GM18909 (cell line): ENCODE measurements at regions not wholly inside any gene's neighbourhood (a gene's known extent, or its start where the extent isn't known, plus 50 kb on each side); places are given as distances from the start of the nearest gene placed in this dataset.

Experiments used
- ATAC-seq: cut with Tn5 transposase; IDR thresholded peaks from one replicate; pipeline ENCODE4 v1.9.1; 2021; ENCODE audit warnings: mild to moderate bottlenecking; ENCODE audit not compliant: unreplicated experiment, poor library complexity

DNA sequence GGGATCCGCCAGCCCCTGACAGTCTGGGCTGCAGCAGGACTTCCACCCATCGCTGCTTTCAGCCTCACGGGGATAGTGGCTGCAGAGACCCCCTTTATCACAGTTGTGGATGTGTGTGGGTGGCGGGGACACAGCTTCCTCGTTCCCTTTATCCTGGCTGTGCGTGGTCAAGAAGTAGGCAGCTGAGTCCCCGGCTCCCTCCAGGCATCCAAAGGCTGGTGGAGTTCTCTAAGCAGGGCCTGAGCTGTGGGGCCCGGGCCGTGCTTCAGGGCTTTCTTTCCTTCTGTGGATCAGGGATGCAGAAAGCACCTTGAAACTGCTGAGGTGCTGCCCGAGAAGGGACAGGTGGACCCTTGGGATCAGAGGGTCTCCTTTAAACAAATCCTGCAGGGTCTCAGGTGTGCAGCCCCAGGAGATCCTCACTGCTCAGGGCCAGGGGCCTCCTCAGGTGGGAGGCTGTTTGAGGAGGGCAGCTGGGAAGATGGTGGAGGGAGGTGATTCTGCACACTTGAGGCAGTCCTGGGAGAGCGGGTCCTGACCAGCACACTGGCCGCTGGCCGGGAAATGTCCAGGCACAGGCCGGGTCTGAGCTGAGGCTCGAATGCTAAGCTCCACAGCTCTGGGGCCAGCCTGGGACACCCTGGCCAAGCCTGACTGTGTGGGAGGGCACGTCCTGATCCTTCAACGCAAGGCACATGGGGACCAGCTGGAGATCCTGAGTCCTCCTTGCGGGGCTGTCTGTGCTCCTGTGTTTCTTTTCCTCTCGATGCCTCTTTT lies 1024.3 kb downstream of the BRD1 start:
- ATAC-seq: no peak

DNA sequence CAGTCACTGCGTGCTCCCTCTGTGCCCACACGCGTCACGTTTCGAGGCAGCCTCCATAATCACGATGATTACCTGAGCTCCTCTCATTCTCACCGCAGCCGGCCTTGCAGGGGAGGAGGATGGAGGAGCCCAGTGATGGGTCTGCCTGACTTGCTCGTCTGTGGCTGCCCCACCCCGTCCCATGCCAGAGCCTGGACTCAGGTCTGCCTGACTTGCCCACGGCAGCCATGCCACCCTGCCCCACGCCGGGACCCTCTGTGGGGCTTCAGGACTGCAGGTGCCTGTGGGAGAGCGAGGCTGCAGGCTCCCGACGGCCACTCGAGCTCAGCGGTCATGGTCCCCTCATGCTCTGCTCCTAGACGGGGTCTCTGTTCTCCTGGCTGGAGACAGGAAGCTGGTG lies 1025.1 kb downstream of the BRD1 start:
- no peak for ATAC-seq

DNA sequence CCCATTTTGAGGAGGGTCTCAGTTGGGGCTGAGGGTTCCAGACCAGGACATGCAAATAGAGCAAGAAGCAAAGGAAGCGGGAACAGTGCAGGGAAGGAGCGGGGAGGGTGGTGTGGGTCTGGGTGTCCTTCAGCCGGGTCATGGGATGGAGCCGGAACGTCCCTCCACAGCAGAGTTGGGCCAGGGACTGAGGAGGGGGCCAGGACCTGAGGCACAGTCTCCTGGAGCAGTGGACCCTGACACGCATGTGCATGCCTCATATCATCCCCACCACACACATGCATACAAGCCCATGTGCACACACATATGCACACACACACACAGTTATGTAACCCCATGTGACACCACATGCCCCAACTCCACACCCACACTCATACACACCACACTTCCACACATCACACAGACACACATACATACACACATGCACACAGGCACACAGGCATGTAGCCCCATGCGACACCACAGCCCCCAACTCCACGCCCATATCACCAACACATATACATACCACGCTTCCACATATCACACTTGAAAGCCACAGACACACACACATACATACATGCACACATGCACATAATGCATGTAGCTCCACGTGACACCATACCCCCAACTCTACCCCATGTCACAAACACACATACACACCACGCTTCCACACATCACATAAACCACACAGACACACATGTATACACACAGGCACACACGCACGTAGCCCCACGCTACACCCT lies 1026.6 kb downstream of the BRD1 start:
- ATAC-seq: no peak

DNA sequence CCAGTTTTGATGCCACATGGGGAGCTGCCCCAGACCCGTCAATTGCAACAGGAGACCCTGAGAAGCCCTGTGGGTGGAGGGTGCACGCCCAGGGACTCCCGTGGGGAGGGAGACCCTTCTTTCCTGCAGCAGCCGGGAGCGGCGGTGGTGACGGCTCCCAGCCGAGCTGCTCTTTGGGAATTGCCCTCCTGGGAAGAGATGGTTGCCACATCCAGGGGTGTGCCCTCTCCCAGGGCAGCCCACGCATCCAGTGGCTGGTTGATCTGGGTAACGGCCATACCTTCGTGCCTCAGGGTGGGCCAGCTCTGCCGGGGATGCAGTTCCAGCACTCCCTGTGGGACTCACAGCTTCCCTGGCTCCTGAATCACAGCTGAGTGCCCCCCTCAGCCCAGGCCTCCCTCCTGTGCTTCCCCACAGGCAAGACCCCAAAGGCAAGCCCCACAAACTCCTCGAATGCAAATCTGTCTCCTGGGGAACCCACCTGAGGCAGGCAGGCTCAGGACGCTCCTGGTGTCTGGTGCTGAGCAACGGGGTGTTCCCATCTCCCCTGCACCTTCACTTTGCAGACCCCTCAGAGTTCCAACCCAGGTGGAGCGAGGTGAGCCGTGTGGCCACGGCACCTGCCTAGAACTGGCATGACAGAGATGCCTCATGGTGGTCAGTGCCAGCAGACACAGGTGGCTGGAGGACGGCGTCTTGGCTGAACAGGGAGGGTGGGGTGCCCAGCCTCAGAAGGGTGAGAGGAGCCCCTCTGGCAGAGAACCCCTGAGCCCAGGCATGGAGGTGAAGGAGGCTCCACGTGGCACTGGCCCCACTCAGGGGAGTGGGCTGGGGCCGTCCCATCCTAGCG lies 1027.4 kb downstream of the BRD1 start:
- ATAC-seq: no peak

DNA sequence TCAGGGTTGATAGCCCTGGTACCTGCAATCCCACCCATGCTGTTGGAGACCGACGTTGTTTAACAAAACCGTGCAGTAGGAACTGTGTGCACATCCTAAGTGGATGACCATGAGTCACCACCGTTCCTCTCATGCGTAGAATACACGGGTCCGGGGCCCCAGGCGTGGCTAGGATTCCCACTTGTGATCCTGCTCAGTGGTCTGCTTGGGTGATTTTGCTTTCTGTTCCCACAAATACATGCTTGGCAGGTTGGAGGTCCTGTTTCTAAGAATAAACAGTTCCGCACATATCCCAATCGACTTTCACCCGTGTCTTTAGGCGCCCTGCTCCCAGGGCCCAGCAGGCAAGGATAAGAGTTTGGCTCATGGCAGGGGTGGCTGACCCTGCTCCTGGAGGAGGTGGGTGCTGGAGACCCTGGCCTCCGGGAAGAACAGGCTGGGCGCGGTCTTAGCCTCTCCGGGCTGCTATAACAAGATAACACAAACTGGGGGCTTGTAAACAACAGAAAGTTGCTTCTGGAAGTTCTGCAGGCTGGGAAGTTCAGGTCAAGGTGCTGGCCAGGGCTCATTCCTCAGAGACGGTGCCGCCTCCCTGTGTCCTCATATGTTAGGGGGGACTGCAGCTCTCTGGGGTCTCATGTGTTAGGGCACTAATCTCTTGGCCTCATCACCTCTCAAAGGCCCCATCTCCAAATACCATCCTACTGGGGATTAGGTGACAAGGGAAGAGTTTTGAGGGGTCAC lies 1028.3 kb downstream of the BRD1 start:
- ATAC-seq: no peak

DNA sequence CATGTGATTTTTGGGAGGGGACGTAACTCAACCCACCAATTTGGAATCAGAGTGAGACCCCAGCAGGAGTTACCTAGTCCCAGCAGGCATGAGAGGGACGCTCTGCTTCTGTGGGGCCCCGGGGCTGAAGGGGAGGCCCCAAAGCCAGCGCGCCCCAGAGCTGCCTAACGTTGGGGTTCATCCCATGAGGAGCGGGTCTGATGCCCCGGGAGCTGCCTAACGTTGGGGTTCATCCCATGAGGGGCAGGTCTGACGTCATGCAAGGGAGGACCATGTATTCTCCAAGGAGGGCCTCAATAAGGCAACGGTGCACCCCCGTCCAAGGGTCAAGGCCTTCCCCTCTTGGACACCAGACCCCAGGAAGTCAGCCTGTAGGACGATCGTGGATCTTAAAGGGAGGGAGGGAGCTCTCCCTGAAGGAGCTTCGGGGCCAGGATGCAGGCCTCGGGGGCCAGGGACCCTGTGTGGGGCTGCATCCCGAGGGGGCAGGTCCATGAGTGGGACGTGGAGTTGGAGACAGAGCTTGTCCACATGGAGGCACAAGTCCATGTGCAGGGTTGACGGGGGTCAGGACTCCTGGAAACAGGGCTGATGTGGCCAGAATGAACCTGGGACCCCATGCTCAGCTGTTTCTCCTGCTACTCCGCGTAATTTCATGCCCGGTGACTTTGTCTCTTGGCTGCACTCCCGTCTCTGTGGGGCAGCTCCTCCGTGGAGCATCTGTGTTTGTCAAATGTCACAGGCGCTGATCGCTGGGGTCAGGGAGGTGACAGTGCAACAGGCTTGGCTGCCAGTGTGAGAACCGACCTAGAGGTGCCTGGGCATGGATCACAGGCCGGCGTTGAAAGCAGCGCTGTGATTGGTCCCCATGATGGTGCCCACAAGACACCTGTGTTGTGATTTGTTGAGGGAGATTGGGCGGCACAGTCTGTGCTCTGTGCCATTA lies 1029.1 kb downstream of the BRD1 start:
- ATAC-seq: no peak

DNA sequence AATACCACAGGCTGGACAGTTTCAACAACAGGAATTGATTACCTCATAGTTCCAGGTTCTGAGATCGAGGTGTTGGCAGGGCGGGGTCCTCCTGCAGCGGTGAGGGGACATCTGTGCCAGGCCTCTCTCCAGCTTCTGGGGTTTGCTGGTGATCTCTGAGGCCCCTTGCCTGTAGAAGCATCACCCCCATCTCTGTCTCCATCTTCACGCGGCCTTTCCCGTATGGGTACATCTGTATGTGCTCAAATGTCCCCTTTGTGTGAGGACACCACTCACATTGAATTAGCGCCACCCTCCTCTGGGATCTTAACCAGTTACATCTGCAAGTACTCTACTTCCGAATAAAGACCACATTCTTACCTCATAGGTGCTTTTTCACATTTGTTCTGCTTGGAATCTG lies 1029.9 kb downstream of the BRD1 start:
- ATAC-seq: no peak

DNA sequence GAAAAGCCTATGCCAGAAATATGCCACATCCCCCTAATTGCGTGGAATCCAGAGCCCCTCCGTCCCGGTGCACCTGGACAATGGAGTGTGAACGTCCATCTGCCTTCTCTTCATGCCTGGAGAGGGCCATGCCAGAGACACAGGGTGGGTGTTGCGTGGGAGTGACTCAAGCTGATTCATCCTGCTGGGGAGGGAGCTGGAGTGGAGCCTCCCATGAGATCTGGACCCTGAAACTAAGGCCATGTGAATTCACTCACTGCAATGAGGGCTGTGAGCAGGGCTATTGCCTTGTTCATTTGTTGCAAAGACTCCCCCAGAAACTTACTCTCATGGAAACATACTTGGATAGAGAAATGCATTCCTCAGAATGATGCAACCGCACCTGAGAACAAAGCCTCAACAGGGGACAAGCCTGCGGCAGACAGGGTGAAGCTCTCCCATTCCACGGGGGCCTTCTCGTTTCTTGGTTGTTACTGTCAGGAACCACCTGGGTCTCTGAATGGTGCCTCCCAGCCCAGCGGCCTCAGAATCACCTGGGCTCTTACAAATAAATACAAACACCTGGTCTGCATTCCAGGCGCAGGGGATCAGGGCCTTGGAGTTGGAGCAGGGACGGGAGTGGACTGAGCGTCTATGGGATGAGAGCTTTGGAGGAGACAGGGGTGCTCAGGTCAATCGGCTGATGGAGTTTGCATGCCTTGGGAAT lies 1031.2 kb downstream of the BRD1 start:
- no peak for ATAC-seq

DNA sequence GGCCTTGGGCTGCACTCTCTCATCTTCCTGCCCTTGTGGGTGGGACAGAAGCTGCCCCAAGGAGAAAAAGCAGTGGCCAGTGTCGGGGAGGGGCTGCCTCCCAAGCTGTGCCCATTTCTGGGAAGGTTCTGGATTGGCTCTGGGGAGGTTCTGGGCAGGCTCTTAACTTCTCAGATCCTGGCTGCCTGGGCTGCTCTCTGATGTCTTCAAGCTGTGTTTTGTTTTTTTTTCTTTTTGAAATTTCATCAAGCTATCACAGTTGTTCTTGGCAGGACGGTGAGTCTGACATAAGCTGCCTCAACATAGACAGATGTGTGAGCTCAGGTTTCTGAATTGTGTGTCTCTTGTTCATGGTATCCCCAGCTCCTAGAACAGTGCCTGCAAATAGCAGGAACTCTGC lies 1032.0 kb downstream of the BRD1 start:
- ATAC-seq: no peak

DNA sequence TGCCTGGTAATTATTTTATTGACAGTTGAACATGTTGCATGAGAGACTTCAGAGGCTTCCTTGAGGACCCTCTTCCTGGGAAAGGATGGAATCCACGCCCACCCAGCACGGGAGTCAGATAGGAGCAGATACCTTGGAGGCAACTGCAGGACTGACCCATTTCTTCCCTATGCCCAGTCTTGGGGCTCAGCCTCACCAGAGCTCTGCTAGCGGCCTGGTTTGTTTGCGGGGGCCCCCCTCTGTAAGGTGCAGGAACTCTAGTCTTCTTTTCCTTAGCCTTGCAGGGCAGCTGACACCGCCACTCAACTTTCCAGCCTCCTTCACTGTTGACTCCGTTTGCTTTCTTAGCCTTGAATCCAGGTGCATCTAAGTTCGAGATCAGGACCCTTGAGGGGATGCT lies 1032.8 kb downstream of the BRD1 start:
- ATAC-seq: no peak

DNA sequence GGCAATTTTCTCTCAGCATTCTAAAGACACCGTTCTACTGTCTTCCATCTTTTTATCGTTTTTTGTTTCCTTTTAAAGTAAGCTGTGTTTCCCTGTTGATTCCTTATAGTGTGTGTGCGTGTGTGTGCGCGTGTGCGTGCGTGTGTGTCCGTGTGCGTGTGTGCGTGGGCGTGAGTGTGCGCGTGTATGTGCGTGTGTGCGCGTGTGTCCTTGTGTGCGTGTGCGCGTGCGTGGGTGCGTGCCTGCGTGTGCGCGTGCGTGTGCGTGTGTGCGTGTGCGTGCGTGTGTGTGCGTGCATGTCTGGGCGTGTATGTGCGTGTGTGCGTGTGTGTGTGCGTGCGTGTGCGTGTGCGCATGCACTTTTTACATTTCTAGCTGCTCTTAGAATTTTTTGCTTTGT lies 1033.7 kb downstream of the BRD1 start:
- no peak for ATAC-seq

DNA sequence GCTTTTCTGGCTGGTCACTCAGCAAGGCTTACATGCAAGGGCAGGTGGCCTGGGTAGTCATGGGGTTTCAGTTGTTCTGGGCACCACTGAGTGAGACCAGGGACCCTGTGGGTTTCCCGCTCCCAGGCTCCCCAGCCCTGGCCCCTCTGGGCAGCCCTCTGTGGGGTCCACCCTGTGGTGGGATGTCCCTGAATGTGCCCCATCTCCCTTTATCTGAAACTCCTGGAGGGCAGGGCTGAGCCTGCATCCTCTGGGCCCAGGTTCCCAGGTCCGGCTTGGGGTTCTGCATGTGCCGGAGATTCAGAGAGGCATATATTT lies 1041.0 kb downstream of the BRD1 start:
- no peak for ATAC-seq

DNA sequence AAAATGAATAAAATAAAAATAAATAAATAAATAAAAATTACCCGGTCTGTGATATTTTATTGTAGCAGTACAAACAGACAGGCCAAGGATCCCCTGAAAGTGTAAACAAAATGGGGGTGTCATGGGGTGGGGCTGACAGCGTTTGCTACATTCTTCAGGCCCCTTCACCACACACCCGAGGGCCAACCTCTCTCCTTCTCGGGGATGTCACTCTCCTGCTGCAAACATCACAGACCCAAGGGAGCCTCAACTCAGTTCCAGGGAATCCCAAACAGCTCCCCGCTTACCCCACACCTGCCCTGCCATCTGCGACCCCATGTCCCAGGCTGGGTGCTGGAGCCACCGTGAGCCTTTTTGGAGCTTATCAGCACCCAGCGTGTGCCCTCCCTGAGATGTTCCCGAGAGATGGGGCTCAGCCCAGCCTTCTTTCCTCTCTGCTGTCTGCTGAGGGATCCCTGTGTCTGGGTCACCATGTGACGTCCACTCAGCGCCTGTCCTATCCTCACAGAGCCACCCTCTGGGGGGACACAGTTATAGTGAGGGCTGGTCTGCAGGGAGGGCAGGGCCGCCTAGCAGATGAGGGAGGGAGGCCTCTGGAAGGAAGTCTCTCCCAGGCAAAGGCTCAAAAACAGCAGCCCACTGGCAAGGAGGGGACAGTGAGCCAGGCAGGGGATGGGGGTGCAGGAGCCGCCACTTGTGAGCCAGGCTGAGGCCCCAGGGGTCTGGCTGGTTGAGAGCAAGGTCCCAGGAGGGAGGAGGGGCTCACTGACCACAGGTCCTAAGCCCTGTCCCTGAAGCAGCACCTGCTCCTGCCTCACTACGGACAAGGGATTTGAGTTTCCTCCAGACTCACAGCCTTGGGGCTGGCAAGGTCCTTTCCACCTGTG lies 1041.6 kb downstream of the BRD1 start:
- ATAC-seq: no peak

DNA sequence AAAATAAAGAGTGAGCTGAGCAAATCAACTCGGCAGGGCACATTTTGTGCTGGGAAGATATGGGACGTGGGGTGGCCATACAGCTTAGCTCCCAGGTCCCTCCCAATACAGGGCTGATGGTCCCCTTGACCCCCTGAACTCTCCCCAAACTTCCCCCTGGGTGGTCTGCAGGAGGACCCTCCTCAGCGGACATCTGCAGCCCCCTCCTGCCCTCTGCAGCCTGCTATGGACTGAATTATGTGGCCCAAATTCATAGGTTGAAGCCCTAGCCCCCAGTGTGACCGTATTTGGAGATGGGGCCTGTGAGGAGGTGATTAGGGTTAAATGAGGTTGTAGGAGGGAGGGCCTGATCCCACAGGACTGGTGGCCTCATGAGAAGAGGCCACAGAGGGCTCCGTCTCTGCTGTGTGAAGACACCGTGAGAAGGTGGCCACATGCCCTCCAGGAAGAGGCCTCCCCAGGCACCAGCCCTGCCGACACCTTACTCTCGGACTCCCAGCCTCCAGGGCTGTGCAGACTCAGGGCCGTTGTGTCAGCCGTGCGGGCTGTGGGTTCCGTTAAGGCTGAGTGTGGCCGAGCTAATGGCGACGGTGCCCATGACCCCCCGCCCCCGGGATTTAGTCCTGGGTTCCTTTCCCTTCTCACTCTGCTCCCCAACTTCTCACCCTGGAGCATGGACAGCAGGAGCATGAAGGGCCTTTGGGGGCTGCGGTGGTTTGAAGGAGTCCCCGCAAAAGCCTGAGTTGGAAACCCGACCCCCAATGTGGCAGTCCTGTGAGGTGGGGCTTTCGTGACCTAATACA lies 1042.8 kb downstream of the BRD1 start:
- ATAC-seq: no peak

DNA sequence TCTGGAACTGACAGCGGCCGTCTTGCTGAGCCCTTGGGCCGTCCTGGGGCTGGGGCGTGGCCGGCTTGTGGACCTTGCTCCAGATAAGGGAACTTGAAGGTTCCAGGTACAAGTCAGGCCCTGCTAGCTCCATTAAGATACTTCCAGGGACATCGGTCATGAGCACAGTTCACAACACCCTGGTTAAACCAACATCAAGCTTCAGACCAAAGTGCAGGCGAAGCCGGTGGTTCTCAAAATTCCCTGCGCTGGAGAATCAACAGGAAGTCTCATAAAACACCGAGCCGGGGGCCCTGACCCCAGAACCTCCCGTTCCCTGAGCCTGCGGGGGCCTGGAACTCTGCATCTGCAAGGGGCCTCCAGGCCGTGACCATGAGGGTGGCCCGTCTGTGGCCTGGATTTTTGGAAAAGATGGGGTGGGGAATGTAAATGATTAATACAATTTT lies 1043.8 kb downstream of the BRD1 start:
- ATAC-seq: no peak

DNA sequence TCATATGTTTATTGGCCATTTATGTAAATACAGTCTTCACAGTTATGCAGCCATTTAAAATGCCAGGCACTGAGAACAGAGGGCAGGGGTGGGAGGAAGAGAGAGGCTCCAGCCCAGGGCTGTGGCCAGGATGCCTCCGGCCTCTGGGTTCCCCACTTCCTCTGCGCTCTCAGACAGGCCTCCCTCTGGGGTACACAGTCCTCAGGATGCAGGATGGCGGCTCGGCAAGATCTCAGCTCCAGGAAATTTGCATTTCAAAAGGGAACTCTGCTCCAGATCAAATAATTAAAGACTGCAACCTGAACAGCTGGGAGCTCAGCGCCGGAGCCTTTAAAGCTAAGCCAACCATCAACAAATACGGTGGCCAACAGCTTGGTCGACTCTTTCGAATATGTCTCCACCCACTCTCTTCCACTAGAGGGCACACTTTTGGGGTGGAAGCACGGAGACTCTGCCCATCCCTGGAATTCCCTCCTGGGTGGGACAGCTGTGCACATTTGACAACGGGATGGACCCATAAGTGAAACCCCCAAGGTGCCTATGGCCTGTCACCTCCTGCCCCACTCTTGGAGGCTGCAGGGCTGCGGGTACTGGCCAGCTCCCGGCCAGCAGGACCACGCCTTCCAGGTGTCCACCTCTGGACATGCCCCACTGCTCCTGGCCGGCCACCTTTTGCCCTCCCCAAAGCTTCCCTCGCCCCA lies 1044.7 kb downstream of the BRD1 start:
- no peak for ATAC-seq
